GM19324 (cell line): ENCODE measurements at regions not wholly inside any gene's neighbourhood (a gene's known extent, or its start where the extent isn't known, plus 50 kb on each side); places are given as distances from the start of the nearest gene placed in this dataset.

Experiments used
- ATAC-seq: cut with Tn5 transposase; IDR thresholded peaks from one replicate; pipeline ENCODE4 v1.9.1; 2021; ENCODE audit warnings: mild to moderate bottlenecking, moderate library complexity; ENCODE audit not compliant: unreplicated experiment, low FRiP score

- peak; percentile 94 for ATAC-seq
Observed at GRCh38 chr13:97109841-97110492, 112.2 kb upstream of the MBNL2 start.

GRCh38 chr13:97110936-97111335 lies 111.2 kb upstream of the MBNL2 start:
- no peak for ATAC-seq

- ATAC-seq = no peak
Observed at GRCh38 chr13:97111756-97112155, 110.4 kb upstream of the MBNL2 start.

- no peak for ATAC-seq
Observed at GRCh38 chr13:97112446-97113152, 109.5 kb upstream of the MBNL2 start.

- ATAC-seq = no peak
Observed at GRCh38 chr13:97113231-97114001, 108.7 kb upstream of the MBNL2 start.

GRCh38 chr13:97114651-97115050 lies 107.5 kb upstream of the MBNL2 start:
- no peak for ATAC-seq

- ATAC-seq = no peak
Observed at GRCh38 chr13:97116754-97117153, 105.4 kb upstream of the MBNL2 start.

- no peak for ATAC-seq
Observed at GRCh38 chr13:97117388-97117910, 104.7 kb upstream of the MBNL2 start.

GRCh38 chr13:97119943-97120342 lies 102.2 kb upstream of the MBNL2 start:
- ATAC-seq = no peak

GRCh38 chr13:97120346-97120745 lies 101.8 kb upstream of the MBNL2 start:
- no peak for ATAC-seq

GRCh38 chr13:97120976-97121375 lies 101.2 kb upstream of the MBNL2 start:
- no peak for ATAC-seq

GRCh38 chr13:97121894-97122293 lies 100.2 kb upstream of the MBNL2 start:
- ATAC-seq = no peak

- no peak for ATAC-seq
Observed at GRCh38 chr13:97122381-97122996, 99.6 kb upstream of the MBNL2 start.

- ATAC-seq = no peak
Observed at GRCh38 chr13:97124206-97124605, 97.9 kb upstream of the MBNL2 start.

- peak; percentile 49 for ATAC-seq
Observed at GRCh38 chr13:97124915-97125809, 97.0 kb upstream of the MBNL2 start.

GRCh38 chr13:97125810-97126738 lies 96.1 kb upstream of the MBNL2 start:
- peak; percentile 78 for ATAC-seq

- no peak for ATAC-seq
Observed at GRCh38 chr13:97127842-97128241, 94.3 kb upstream of the MBNL2 start.

- ATAC-seq = no peak
Observed at GRCh38 chr13:97130190-97130589, 91.9 kb upstream of the MBNL2 start.

GRCh38 chr13:97131447-97131846 lies 90.7 kb upstream of the MBNL2 start:
- ATAC-seq = no peak
